IPS-15b (cell line): ENCODE measurements at regions not wholly inside any gene's neighbourhood (a gene's known extent, or its start where the extent isn't known, plus 50 kb on each side); places are given as distances from the start of the nearest gene placed in this dataset.

Source experiments
- H3K27me3 ChIP-seq: one replicate; pipeline ENCODE4 v1.6.1; 2013; ENCODE audit warnings: low read length; ENCODE audit not compliant: control insufficient read depth, insufficient read depth
- H3K36me3 ChIP-seq: one replicate; pipeline ENCODE4 v1.6.1; 2013; ENCODE audit warnings: low read length; ENCODE audit not compliant: control insufficient read depth, insufficient read depth
- H3K4me1 ChIP-seq: one replicate; pipeline ENCODE4 v1.6.1; 2013; ENCODE audit warnings: mild to moderate bottlenecking, low read length; ENCODE audit not compliant: control insufficient read depth, insufficient read depth
- H3K4me3 ChIP-seq: one replicate; pipeline ENCODE4 v1.5.1; 2013; ENCODE audit warnings: low read depth, low read length
- H3K9ac ChIP-seq: one replicate; pipeline ENCODE4 v1.6.1; 2013; ENCODE audit warnings: low read depth, mild to moderate bottlenecking, low read length
- H3K9me3 ChIP-seq: one replicate; pipeline ENCODE4 v1.6.1; 2013; ENCODE audit warnings: mild to moderate bottlenecking, low read length; ENCODE audit not compliant: control insufficient read depth, insufficient read depth

DNA sequence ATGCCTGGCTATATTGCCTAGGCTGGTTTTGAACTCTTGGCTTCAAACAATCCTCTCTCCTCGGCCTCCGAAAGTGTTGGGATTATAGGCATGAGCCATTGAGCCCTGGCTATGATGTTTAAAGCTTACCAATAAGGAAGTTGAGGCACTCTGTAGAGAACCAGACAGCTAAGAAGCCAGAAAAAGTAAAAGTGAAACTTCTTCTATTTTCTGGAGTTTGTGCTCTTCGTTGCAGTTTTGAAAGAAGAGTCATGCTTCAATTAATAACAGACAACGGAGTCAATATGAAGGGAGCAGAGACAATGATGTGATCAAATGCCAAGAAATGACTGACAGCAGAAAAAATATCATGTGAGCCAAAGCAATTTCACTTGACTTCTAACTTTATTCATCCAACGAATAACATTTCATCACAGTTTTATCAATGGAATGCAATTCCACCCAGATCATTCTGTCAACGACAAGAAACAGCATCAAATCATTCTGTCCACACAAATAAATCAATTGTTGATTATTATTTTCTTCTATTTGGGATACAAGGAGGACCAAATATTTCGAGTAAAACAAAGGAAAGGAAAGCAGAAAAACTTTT lies 175.5 kb upstream of the CELF4 start:
- H3K9me3 ChIP-seq, result no peaks in the 10 kb centered on the region
- H3K36me3 ChIP-seq, result no peaks in the 10 kb centered on the region
- H3K4me1 ChIP-seq, result peaks cover 7% of the 10 kb centered on the region
- H3K9ac ChIP-seq, result no peak overlapping the region
- no peak overlapping the region for H3K4me3 ChIP-seq
- H3K27me3 ChIP-seq, result no peaks in the 10 kb centered on the region

DNA sequence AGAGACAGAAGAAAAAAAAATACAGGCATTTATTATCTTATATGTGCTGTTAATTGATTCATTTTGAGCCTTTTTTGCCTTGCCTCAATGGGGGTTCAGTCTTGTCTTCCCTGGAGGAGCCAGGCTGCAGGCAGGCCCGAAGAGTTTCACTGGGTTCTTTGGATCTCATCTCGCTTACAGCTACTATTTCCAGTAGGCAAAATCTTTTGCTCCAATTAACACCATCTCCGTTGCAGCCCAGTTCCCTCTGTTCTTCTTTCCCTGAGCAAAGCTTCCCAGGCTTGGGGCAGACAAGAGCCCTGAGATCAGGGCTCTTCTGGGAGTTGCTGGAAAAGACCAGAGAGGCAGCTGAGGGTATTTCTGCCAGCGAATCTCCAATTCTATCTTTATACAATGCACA lies 168.8 kb upstream of the CELF4 start:
- Histone ChIP-seq H3K4me3 (no peak overlapping the region), H3K9ac (no peak overlapping the region), H3K9me3 (no peaks in the 10 kb centered on the region), H3K4me1 (no peaks in the 10 kb centered on the region), H3K36me3 (no peaks in the 10 kb centered on the region), H3K27me3 (no peaks in the 10 kb centered on the region)

DNA sequence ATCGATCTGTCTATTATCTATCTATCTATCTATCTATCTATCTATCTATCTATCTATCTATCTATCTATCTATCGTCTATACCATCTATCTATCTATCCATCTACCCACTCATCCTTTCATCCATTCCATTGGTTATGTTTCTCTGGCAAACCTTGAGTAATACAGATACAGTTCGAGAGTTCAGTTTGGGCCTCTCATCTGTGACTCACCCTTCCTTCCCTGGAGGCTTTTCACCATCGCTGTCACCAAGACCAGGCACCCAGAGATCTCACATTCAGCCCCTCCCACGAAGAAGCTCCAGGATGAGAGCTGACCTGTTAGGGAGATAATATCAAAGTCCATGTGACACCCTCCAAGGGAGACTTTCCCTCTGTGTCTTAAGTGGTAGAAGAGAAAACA lies 164.1 kb upstream of the CELF4 start:
- no peaks in the 10 kb centered on the region for H3K27me3 ChIP-seq
- H3K9me3 ChIP-seq, result no peaks in the 10 kb centered on the region
- no peak overlapping the region for H3K9ac ChIP-seq
- no peak overlapping the region for H3K4me3 ChIP-seq
- no peaks in the 10 kb centered on the region for H3K36me3 ChIP-seq
- H3K4me1 ChIP-seq, result no peaks in the 10 kb centered on the region

DNA sequence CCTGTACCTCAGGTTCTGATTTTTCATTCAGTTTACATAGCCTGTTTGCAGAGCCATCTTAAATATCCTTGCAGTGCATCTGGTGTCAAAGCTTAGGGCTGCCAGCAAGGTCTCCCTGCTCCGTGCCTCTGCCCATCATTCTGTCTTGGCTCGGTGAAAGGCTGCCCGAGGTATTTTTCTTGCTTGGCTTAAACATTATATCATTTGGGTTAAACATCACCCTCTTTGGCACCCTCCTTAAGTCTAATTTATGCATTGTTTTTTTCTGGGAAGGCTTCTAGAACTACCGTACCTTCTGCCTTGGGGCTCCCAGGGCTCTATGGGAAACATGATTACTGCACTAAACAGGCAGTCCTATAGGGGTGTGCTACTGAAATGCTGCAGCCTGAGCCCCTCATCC lies 158.6 kb upstream of the CELF4 start:
- Histone ChIP-seq H3K4me1 (no peaks in the 10 kb centered on the region), H3K36me3 (no peaks in the 10 kb centered on the region), H3K4me3 (no peak overlapping the region), H3K27me3 (no peaks in the 10 kb centered on the region), H3K9me3 (no peaks in the 10 kb centered on the region), H3K9ac (no peak overlapping the region)

DNA sequence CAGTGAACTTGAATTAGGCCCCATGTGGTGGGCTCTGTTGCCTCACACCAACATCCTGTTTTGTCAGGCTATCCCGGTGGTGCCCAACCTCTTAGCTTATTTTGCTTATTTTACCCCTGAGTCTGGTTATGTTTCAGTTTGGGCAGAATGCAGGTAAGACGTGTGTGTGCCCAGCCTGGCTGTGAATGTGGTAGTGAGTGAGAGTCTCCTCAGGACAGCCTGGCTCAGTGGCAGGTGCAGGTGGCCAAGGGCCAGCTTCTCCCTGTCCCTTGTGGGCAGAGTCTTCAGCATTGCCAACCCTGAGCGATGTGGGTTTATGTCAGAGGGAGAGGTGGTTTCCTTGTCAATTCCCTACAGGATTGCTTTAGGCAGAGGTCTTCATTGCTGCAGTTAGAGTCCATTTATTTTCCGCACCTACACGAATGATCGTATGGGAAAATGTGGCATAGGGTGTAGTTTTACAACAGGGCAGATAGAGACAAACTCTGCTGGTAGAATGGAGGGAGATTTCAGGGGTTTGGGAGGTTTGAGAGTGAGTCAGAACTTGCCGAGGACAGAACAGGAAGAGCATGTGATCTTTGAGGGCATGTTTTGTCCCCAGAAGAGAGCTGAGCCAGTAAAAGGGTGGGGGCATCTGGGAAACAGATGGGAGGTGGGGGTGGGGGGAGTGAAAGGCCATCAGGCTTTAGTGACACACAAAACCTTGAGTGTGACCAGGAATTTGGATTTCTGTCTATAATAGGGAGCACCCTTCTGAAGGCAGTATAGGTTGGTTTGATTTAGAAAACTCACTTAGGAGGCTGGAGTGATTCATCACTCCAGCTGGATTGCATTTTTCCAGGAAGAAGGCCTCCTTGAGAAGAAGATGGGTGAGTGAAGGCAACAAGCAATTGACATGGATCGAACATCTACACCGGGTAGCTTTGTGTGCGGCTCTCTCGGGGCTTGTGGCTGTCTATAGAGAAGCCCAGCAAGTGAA lies 156.2 kb upstream of the CELF4 start:
- Histone ChIP-seq H3K4me3 (no peak overlapping the region), H3K4me1 (no peaks in the 10 kb centered on the region), H3K9me3 (no peaks in the 10 kb centered on the region), H3K27me3 (no peaks in the 10 kb centered on the region), H3K36me3 (no peaks in the 10 kb centered on the region), H3K9ac (no peak overlapping the region)

DNA sequence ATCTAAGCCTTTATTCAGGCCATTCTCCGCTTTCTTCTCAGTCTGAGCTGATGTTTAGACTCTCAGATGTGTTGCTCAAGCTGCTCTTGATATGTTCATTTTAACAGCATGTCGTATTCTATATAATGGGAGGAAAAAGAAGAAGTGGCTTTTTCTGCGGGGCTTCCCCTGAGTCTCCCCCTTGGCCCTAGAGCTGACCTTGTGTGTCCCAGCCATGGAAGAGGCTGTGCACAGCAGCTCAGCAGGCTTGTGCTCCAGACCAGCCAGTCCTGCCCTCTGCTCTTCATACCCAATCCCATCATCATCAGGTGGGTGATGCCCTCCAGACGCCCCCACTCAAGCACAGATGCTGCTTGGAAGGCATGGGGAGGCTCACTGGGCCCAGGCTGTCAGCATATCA lies 155.1 kb upstream of the CELF4 start:
- no peaks in the 10 kb centered on the region for H3K27me3 ChIP-seq
- no peaks in the 10 kb centered on the region for H3K4me1 ChIP-seq
- no peaks in the 10 kb centered on the region for H3K36me3 ChIP-seq
- no peak overlapping the region for H3K9ac ChIP-seq
- H3K9me3 ChIP-seq, result no peaks in the 10 kb centered on the region
- H3K4me3 ChIP-seq, result no peak overlapping the region

DNA sequence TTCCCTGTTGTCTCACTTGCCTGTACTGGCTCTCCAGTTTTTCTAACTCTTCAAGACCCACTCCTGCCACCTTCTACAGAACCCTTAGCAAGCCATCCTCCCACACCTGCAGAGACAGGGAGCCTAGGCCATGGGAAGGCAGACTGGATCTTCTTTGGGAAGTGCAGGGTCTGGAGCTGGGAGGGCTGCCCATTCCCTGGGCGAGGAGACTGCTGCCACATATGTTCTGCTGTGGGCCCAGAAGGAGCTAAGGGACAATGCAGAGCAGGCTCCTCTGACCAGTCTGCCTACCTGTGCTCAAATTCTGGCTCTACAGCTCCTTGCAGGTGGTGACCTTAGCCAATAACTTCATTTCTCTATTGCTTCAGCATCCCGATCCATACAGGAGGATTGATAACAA lies 152.1 kb upstream of the CELF4 start:
- Histone ChIP-seq H3K9ac (no peak overlapping the region), H3K4me3 (no peak overlapping the region), H3K27me3 (no peaks in the 10 kb centered on the region)

DNA sequence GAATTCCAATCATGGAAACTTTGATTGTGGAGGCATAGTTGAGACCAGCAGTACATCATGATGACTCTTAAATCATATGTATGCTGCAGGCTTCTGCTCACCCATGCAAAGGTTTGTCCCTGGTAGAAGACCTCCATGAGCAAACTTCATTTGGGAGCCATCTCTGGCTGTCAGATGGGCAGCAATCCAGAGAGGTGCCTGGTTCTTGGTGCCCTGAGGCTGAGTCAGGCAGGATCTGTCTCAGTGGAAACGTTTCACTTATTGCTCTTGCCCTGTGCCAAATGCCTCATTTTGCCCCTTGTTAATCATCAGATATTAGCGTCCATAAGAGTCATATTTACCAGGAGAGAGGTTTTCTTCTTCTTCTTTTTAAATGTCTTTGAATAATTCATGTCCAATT lies 151.5 kb upstream of the CELF4 start:
- no peak overlapping the region for H3K4me3 ChIP-seq
- no peaks in the 10 kb centered on the region for H3K4me1 ChIP-seq
- H3K9ac ChIP-seq, result no peak overlapping the region
- H3K9me3 ChIP-seq, result no peaks in the 10 kb centered on the region
- no peaks in the 10 kb centered on the region for H3K36me3 ChIP-seq
- H3K27me3 ChIP-seq, result no peaks in the 10 kb centered on the region

More for the DNA sequence above, 152.1 kb upstream of the CELF4 start:
- Histone ChIP-seq H3K4me1 (no peaks in the 10 kb centered on the region), H3K36me3 (no peaks in the 10 kb centered on the region), H3K9me3 (no peaks in the 10 kb centered on the region)

DNA sequence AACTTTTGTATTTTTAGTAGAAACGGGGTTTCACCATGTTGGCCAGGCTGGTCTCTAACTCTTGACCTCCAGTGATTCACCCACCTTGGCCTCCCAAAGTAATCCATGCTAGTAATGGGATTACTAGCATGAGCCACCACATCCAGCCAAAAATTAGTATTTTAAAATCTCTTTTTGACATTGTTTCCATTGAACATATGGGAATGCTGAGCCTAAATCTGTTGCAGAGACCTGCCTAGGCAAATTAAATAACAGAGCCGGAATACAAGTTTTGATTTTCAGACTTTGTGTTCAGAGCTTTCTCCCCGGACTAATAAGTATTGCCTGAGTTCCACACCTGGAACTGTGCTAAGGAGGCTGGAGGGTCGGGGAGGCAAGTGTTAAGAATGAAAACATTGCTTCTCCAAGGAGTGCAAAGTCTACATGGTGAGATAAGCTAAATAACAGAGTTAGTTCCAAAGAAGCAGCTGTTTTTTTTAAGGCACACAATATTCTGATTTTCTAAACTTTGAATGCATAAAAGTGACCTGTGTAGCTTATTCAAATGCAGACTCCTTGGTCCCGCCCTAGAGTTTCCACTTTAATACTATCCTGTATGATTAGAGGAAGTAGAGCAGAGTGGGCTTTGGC lies 150.6 kb upstream of the CELF4 start:
- no peaks in the 10 kb centered on the region for H3K36me3 ChIP-seq

DNA sequence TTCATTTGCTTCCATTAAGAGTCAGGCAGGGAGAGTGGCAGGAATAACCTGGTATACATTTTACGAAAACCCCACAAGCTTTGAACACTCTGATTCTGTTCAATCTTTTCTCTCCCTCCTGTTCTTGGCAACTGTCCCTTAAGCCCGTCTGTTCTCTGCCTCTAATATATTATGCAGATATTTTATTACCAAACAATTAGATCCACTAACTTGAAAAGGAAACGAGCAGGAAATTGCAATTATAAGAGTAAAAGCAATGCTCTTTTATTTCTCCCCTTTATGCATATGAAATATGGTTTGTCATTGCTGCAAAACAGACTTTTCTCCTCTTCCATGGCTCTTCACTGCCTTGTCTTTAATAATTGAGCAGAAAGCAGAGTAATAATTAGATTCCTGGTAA lies 149.1 kb upstream of the CELF4 start:
- H3K9me3 ChIP-seq, result no peaks in the 10 kb centered on the region
- H3K36me3 ChIP-seq, result no peaks in the 10 kb centered on the region
- H3K27me3 ChIP-seq, result no peaks in the 10 kb centered on the region
- no peaks in the 10 kb centered on the region for H3K4me1 ChIP-seq
- no peak overlapping the region for H3K4me3 ChIP-seq
- no peak overlapping the region for H3K9ac ChIP-seq

More for the DNA sequence above, 150.6 kb upstream of the CELF4 start:
- Histone ChIP-seq H3K9ac (no peak overlapping the region), H3K4me1 (no peaks in the 10 kb centered on the region), H3K27me3 (no peaks in the 10 kb centered on the region), H3K9me3 (no peaks in the 10 kb centered on the region), H3K4me3 (no peak overlapping the region)

DNA sequence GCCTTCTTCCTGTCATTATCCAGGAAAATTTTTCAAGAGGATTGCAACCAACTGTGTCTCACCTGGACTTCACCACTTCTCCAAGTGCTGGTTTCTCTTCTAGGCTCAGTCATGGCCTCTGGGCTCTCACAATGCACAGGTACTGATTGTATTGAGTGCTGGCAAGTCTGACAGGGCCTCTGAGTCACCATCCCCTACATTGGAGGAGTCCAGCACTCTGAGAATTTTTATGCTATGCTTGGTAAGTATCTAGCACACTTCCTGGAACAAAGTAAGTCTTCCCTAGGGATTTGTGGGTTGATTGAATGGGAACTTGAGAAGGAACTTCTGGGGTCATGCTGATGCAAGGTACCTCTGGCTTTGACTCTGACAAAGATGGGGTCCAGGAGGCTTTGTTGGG lies 147.2 kb upstream of the CELF4 start:
- Histone ChIP-seq H3K4me3 (no peak overlapping the region), H3K9me3 (no peaks in the 10 kb centered on the region), H3K36me3 (no peaks in the 10 kb centered on the region), H3K9ac (no peak overlapping the region), H3K27me3 (no peaks in the 10 kb centered on the region), H3K4me1 (no peaks in the 10 kb centered on the region)
